Hematopoietic multipotent progenitor cell treated with erythropoietin and hydrocortisone succinate and interleukin-3 and kit ligand, for 15 days (in vitro differentiated cells): ENCODE measurements at regions not wholly inside any gene's neighbourhood (a gene's known extent, or its start where the extent isn't known, plus 50 kb on each side); places are given as distances from the start of the nearest gene placed in this dataset.
"Not testable (repeated sequence)": the region's sequence is repeated elsewhere in the genome, so short reads cannot be mapped to it uniquely, and the experiment has no call there.

Source experiments
- DNase-seq: peaks from one replicate; pipeline ENCODE4 v3.0.0-alpha.2; 2015; ENCODE audit warnings: low spot score

DNA sequence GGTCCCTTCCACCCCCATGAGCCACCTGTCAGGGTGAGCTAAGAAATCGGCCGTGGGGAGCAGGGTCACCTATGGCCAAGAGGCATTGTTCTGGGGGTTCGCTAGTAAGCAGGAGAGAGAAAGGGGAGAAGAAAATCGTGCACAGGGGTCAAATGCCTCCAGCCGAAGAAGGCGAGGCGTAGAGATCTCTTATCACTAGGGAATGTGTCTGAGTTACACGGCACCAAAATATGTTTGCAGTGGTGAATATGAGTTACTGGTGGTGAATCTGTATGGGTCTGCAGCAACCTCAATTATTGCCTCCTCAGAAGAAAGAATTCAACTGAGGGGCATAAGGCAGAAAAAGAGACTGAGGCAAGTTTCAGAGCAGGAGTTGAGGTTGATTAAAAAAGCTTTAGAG, 54.2 kb upstream of the RABGAP1L start:
- no peak for DNase-seq

GRCh38 chr1:174103766-174104165, 55.6 kb upstream of the RABGAP1L start:
- no peak for DNase-seq

DNA sequence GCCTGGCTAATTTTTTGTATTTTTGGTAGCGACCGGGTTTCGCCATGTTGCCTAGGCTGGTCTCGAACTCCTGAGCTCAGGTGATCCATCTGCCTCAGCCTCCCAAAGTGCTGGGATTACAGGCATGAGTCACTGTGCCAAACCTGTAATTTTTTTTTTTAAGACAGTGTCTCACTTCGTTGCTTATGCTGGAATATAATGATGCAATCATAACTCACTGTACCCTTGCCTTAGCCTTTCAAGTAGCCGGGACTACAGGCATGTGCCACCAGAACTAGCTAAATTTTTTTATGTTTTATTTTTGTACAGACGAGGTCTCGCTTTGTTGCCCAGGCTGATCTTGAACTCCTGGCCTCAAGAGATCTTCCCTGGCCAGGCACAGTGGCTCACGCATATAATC, 57.3 kb upstream of the RABGAP1L start:
- DNase-seq: not testable (repeated sequence)

DNA sequence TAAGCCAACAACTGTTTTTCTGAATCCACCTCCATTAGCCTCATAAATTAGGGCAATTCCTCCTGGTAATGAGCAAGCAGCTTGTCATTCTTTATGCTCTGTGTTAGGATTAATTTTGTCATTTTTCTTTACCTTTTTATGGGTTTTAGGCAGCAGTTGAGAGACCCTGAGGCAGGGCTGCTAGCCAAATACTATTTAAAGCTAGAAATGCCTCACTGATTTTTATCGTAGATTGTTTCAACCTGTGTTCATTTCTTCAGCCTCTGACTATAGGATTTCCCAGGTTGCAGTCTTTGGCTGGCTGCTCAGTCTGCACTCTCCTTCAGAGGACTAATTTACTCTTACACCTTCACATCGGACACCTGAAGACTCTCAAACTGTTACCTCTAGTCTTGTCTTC, 61.9 kb upstream of the RABGAP1L start:
- no peak for DNase-seq

DNA sequence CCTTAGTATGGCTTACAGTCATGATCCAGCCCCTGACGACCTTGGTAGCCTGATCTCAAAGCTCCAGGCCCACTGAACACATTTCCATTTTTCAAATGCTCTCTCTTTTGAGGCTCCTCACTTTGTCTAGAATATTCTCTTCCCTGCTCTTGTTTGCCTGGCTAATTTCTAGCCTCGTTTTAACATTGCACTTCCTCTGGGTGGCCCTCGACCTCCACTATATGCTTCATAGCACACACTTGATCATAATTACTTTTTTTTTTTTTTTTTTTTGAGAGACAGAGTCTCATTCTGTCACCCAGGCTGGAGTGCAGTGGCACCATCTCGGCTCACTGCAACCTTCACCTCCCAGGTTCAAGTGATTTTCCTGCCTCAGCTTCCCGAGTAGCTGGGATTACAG, 65.5 kb upstream of the RABGAP1L start:
- peak; percentile 13 for DNase-seq

DNA sequence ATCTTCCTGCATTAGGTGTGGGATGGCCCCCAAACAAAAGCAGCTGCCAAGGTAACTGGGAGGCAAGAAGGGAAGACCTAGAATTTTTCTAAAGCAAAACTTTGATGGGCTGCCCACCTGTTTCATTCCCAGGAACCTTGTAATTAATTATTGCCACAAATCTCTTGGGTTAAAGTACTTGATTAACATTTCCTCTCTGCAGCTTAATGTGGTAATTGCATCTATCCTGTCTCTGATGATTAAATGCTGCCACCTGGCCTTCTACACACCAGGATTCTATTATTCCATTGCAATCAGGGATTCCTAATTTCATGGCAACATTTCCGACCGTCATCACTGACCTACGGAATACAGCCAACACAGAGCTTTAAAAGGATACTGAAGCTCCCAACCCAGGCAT, 68.3 kb upstream of the RC3H1 start:
- DNase-seq: no peak

DNA sequence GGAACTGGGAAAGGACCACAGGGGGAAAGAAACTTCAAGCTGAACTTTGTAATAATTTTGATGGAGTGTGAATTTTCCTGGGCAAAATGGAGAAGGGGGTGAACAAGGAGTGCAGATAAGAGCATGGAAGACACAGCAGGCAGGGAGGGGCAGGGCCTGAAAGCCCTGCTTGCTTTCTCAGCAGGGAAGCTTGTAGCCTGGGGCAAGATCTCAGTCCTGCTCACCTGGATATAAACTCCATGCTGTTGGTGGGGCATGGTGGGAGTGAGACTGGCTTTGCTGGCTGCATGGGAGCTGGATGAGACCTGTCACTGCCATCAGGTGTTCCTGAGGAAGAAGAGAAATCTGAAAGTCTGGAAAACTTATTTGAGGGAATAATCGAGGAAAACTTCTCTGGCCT, 58.7 kb upstream of the RC3H1 start:
- no peak for DNase-seq

DNA sequence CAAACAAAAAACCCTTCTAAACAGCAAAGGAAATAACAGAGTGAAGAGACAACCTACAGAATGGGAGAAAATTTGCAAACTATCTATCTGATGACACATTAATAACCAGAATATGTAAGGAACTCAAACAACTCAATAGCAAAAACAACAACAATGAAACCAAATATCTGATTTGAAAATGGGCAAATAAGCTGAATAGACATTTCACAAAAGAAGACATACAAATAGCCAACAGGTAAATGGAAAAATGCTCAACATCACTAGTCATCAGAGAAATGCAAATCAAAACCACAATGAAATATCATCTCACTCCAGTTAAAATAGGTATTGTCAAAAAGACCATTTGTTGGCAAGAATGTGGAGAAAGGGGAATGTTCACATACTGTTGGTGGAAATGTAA, 57.6 kb upstream of the RC3H1 start:
- no peak for DNase-seq

DNA sequence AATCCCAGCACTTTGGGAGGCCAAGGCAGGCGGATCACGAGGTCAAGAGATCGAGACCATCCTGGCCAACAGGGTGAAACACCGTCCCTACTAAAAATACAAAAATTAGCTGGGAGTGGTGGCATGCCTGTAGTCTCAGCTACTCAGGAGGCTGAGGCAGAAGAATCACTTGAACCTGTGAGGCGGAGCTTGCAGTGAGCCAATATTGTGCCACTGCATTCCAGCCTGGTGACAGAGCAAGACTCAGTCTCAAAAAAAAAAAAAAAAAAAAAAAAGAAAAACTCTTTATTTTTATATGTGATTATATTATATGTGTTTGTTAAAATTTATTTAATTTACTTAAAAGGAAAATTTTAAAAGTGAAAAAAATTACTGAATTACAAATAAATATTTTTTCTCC, 56.8 kb upstream of the RC3H1 start:
- DNase-seq: not testable (repeated sequence)

DNA sequence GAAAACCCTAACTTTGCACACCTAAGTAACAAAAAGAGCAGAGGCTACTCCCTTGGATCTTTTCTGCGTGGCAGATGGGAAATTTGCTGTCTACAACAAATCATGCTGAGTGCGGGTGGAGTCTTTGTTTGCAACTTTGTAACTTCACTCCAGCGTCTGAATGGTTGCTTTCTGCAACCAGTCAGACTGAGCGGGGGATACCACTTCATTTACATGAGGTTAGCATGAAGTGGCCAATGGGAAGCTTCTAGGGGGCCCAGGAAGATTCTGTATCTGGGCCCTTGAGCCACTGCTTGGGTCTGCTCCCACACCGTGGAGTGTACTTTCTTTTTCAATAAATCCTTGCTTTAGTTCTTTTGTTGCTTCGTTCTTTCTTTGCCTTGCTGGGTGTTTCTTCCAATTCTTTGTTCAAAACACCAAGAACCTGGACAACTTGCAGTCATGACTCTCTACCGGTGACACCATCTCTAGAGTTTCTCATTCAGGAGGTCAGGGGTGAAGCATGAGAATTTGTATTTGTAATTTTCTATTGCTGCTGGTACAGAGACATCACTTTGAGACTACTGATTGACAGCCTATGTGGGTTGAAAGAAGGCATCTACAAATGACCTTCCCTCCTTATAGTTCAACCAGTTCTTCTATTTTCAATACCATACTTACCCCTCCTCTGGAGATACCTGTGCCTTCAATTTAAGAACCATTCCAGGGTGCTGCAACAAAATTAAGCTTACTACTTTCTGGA, 55.8 kb upstream of the RC3H1 start:
- DNase-seq: no peak

- DNase-seq: no peak
Observed at GRCh38 chr1:174075245-174075692, 53.1 kb upstream of the RC3H1 start.

DNA sequence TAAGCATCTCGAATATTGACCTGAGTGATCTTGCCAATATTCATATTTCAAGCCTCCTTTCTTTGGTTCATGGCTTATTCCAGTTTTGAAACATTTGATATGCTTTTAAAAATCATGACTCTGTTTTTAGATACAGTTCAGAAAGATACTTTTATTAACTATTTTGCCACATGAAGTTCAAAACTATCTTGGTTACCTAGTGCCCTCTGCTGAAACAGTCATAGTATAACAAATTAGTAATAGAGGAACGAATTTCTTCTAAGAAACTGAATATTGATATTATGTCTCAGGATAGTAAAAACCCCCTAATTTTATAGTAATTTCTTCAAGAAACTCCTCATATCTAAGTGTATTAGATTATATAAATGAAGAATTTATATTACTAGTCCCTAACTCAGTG, 52.6 kb upstream of the RC3H1 start:
- peak; percentile 25 for DNase-seq

GRCh38 chr1:174072581-174072980, 50.4 kb upstream of the RC3H1 start:
- DNase-seq: no peak
